HAP-1 (cell line): ENCODE measurements at regions not wholly inside any gene's neighbourhood (a gene's known extent, or its start where the extent isn't known, plus 50 kb on each side); places are given as distances from the start of the nearest gene placed in this dataset.
"Not testable (repeated sequence)": the region's sequence is repeated elsewhere in the genome, so short reads cannot be mapped to it uniquely, and the experiment has no call there.

Experiments
- DNase-seq, 2 experiments: peaks; one replicate each; pipeline ENCODE4 v3.0.0-alpha.2; 2016 to 2020; ENCODE audit warnings: low spot score in 2 of 2
- H3K27me3 ChIP-seq: fragments of 250-450 bp; sonication (Bioruptor Pico); 2 replicates; pipeline ENCODE4 v1.5.1; 2020; ENCODE audit warnings: low read depth, mild to moderate bottlenecking, moderate library complexity
- H3K36me3 ChIP-seq: fragments of 250-450 bp; sonication (Bioruptor Pico); replicated peaks from 2 replicates; pipeline ENCODE4 v1.5.1; 2020; ENCODE audit warnings: mild to moderate bottlenecking
- H3K4me1 ChIP-seq: fragments of 250-450 bp; sonication (Bioruptor Pico); 2 replicates; pipeline ENCODE4 v1.5.1; 2020; ENCODE audit warnings: mild to moderate bottlenecking
- H3K4me3 ChIP-seq: fragments of 250-450 bp; sonication (Bioruptor Pico); 2 replicates; pipeline ENCODE4 v1.5.1; 2020; ENCODE audit warnings: mild to moderate bottlenecking, moderate library complexity
- H3K9me3 ChIP-seq: fragments of 250-450 bp; sonication (Bioruptor Pico); 2 replicates; pipeline ENCODE4 v1.5.1; 2020; ENCODE audit warnings: mild to moderate bottlenecking, moderate library complexity
- in situ Hi-C: fragments of 300-500 bp; cut with MboI; formaldehyde crosslinking; loops from 3 replicates; pipeline ENCODE4 v1.14.3; 2020; ENCODE audit warnings: low sequenced_read_pairs, inconsistent platforms, mixed read lengths

GRCh38 chr2:64273524-64274398 lies 129.5 kb upstream of the PELI1 start:
- in situ Hi-C loops = no loop called here
- H3K27me3 ChIP-seq = no peaks in the 10 kb centered on the region
- no peak for DNase-seq
- H3K9me3 ChIP-seq = no peaks in the 10 kb centered on the region
- H3K4me1 ChIP-seq = no peaks in the 10 kb centered on the region; the same call in 1 of the 2 replicates
- no peak overlapping the region for H3K4me3 ChIP-seq
- no peaks in the 10 kb centered on the region for H3K36me3 ChIP-seq

- DNase-seq = no peak
- in situ Hi-C loops = no loop called here
- Histone ChIP-seq H3K4me3 (no peak overlapping the region), H3K4me1 (no peaks in the 10 kb centered on the region; the same call in 1 of the 2 replicates), H3K27me3 (no peaks in the 10 kb centered on the region), H3K9me3 (no peaks in the 10 kb centered on the region), H3K36me3 (no peaks in the 10 kb centered on the region)
Measured at GRCh38 chr2:64274399-64275173, 130.4 kb upstream of the PELI1 start.

- no peak for DNase-seq
- Histone ChIP-seq H3K36me3 (no peaks in the 10 kb centered on the region), H3K4me3 (no peak overlapping the region), H3K4me1 (no peaks in the 10 kb centered on the region; the same call in 1 of the 2 replicates), H3K9me3 (no peaks in the 10 kb centered on the region), H3K27me3 (no peaks in the 10 kb centered on the region)
- in situ Hi-C loops = no loop called here
Measured at GRCh38 chr2:64275174-64275466, 130.9 kb upstream of the PELI1 start.

GRCh38 chr2:64276417-64277095 lies 132.3 kb upstream of the PELI1 start:
- in situ Hi-C loops = no loop called here
- Histone ChIP-seq H3K9me3 (no peaks in the 10 kb centered on the region), H3K36me3 (no peaks in the 10 kb centered on the region), H3K4me1 (no peaks in the 10 kb centered on the region; the same call in 1 of the 2 replicates), H3K27me3 (no peaks in the 10 kb centered on the region), H3K4me3 (no peak overlapping the region)
- DNase-seq = peak in 1 of 2 experiments; percentile 18

GRCh38 chr2:64277101-64277849 lies 133.1 kb upstream of the PELI1 start:
- DNase-seq = no peak
- in situ Hi-C loops = no loop called here
- H3K36me3 ChIP-seq = no peaks in the 10 kb centered on the region
- no peak overlapping the region for H3K4me3 ChIP-seq
- H3K9me3 ChIP-seq = no peaks in the 10 kb centered on the region
- no peaks in the 10 kb centered on the region; the same call in 1 of the 2 replicates for H3K4me1 ChIP-seq
- no peaks in the 10 kb centered on the region for H3K27me3 ChIP-seq

GRCh38 chr2:64280812-64281211 lies 136.6 kb upstream of the PELI1 start:
- in situ Hi-C loops, H3K4me1 ChIP-seq, DNase-seq, H3K36me3 ChIP-seq, H3K9me3 ChIP-seq, H3K27me3 ChIP-seq, H3K4me3 ChIP-seq: not testable (repeated sequence)

GRCh38 chr2:64283006-64283570 lies 138.9 kb upstream of the PELI1 start:
- Histone ChIP-seq H3K27me3 (peaks cover 9% of the 10 kb centered on the region), H3K9me3 (no peaks in the 10 kb centered on the region), H3K36me3 (no peaks in the 10 kb centered on the region), H3K4me3 (no peak overlapping the region), H3K4me1 (peaks cover 7% of the 10 kb centered on the region)
- no peak for DNase-seq
- in situ Hi-C loops = no loop called here

- in situ Hi-C loops = no loop called here
- peaks cover 7% of the 10 kb centered on the region for H3K4me1 ChIP-seq
- H3K36me3 ChIP-seq = no peaks in the 10 kb centered on the region
- no peak overlapping the region for H3K4me3 ChIP-seq
- no peaks in the 10 kb centered on the region for H3K9me3 ChIP-seq
- peaks cover 9% of the 10 kb centered on the region for H3K27me3 ChIP-seq
- no peak for DNase-seq
Measured at GRCh38 chr2:64283641-64284361, 139.6 kb upstream of the PELI1 start.

GRCh38 chr2:64284751-64285150 lies 140.5 kb upstream of the PELI1 start:
- H3K27me3 ChIP-seq = peaks cover 9% of the 10 kb centered on the region
- H3K9me3 ChIP-seq = no peaks in the 10 kb centered on the region
- peaks cover 7% of the 10 kb centered on the region for H3K4me1 ChIP-seq
- DNase-seq = no peak
- H3K36me3 ChIP-seq = no peaks in the 10 kb centered on the region
- no peak overlapping the region for H3K4me3 ChIP-seq
- in situ Hi-C loops = no loop called here

- Histone ChIP-seq H3K4me1 (peaks cover 7% of the 10 kb centered on the region), H3K27me3 (peaks cover 9% of the 10 kb centered on the region), H3K36me3 (no peaks in the 10 kb centered on the region), H3K4me3 (no peak overlapping the region), H3K9me3 (no peaks in the 10 kb centered on the region)
- DNase-seq = no peak
- in situ Hi-C loops = no loop called here
Measured at GRCh38 chr2:64287202-64287740, 143.1 kb upstream of the PELI1 start.

GRCh38 chr2:64288321-64289193 lies 144.3 kb upstream of the PELI1 start:
- H3K4me1 ChIP-seq = peaks cover 7% of the 10 kb centered on the region
- H3K27me3 ChIP-seq = peaks cover 9% of the 10 kb centered on the region
- H3K36me3 ChIP-seq = no peaks in the 10 kb centered on the region
- in situ Hi-C loops = no loop called here
- no peaks in the 10 kb centered on the region for H3K9me3 ChIP-seq
- DNase-seq = no peak
- no peak overlapping the region for H3K4me3 ChIP-seq

GRCh38 chr2:64289251-64289650 lies 145.0 kb upstream of the PELI1 start:
- no peak for DNase-seq
- peaks cover 7% of the 10 kb centered on the region for H3K4me1 ChIP-seq
- no peak overlapping the region for H3K4me3 ChIP-seq
- no peaks in the 10 kb centered on the region for H3K9me3 ChIP-seq
- in situ Hi-C loops = no loop called here
- no peaks in the 10 kb centered on the region for H3K36me3 ChIP-seq
- peaks cover 7% of the 10 kb centered on the region for H3K27me3 ChIP-seq
